HepG2 (cell line): ENCODE measurements at regions not wholly inside any gene's neighbourhood (a gene's known extent, or its start where the extent isn't known, plus 50 kb on each side); places are given as distances from the start of the nearest gene placed in this dataset.

ENCODE experiments used
- ATAC-seq: fragments of 200-7000 bp; cut with Tn5 transposase; 3 replicates; pipeline ENCODE4 v1.9.1; 2020; ENCODE audit warnings: mild to moderate bottlenecking, moderate library complexity
- BruUV-seq: library from RNA; stranded (reverse); fragments of 400-500 nt; replicated peaks from 2 replicates; lab custom pipeline; 2021; lab: Mats Ljungman, UMichigan
- CTCF ChIA-PET: fragments of 300-600 bp; formaldehyde crosslinking; extraction: SDS; loops from one replicate; lab custom pipeline; 2021; ENCODE audit warnings: low total read pairs, inconsistent platforms, low intra/inter-chr PET ratio; lab: Yijun Ruan, JAX
- POLR2A ChIA-PET: fragments of 350-600 bp; sonication (Branson Sonifier 250); formaldehyde crosslinking; loops from one replicate; lab custom pipeline; 2020; ENCODE audit warnings: antibody characterized with exemption, inconsistent platforms; lab: Yijun Ruan, JAX
- DNase-seq: peaks from one replicate; pipeline ENCODE4 v3.0.0-alpha.2; 2015; ENCODE audit warnings: low spot score
- FAIRE-seq: peaks from 3 replicates; lab custom pipeline; 2011; peaks lifted over from hg19 to GRCh38; lab: Jason Lieb, UNC
- H2AFZ ChIP-seq: one replicate; pipeline ENCODE4 v1.6.1; 2011; ENCODE audit warnings: low read length, inconsistent platforms
- H3K27ac ChIP-seq: fragments of 300-600 bp; 3 replicates; pipeline ENCODE4 v1.8.0; 2011; ENCODE audit warnings: mixed run types, mild to moderate bottlenecking, mixed read lengths, low read length, inconsistent platforms; ENCODE audit not compliant: insufficient read depth; ENCODE audit errors: extremely low read length
- H3K27me3 ChIP-seq, 2 experiments: fragments of 200-600 bp in 1 of 2; 2 replicates in 1 of 2; 3 replicates in 1 of 2; pipeline versions ENCODE4 v1.6.0 to v1.8.0; 2011; ENCODE audit warnings: low read length in 2 of 2, mild to moderate bottlenecking in 2 of 2, moderate library complexity in 2 of 2, inconsistent platforms in 1 of 2; ENCODE audit not compliant: insufficient read depth in 2 of 2, control insufficient read depth in 1 of 2
- H3K36me3 ChIP-seq, 2 experiments: fragments of 200-600 bp in 1 of 2; replicated peaks in 1 of 2; 2 replicates in 1 of 2; 3 replicates in 1 of 2; pipeline versions ENCODE4 v1.5.1 to v1.8.0; 2011; ENCODE audit warnings: low read length in 2 of 2, inconsistent platforms in 1 of 2; ENCODE audit not compliant: insufficient read depth in 2 of 2, control insufficient read depth in 1 of 2
- H3K4me1 ChIP-seq: 2 replicates; pipeline ENCODE4 v1.5.1; 2012; ENCODE audit warnings: low read length, inconsistent platforms; ENCODE audit not compliant: insufficient read depth
- H3K4me2 ChIP-seq: 2 replicates; pipeline ENCODE4 v1.6.0; 2011; ENCODE audit warnings: low read depth, low read length, inconsistent platforms
- H3K4me3 ChIP-seq, 3 experiments: fragments of 200-600 bp in 1 of 3; sonication (generic), shearing (Covaris generic) in 1 of 3; replicated peaks in 1 of 3; 2 replicates each; pipeline ENCODE4 v1.5.1; 2011 to 2016; ENCODE audit warnings: low read length in 3 of 3, inconsistent platforms in 2 of 3, low read depth in 2 of 3, mild to moderate bottlenecking in 2 of 3, control low read depth in 1 of 3, mixed read lengths in 1 of 3; ENCODE audit not compliant: insufficient read depth in 1 of 3
- H3K79me2 ChIP-seq: one replicate; pipeline ENCODE4 v1.6.1; 2011; ENCODE audit warnings: low read length, inconsistent platforms; ENCODE audit not compliant: insufficient read depth
- H3K9ac ChIP-seq: 2 replicates; pipeline ENCODE4 v1.6.0; 2011; ENCODE audit warnings: mild to moderate bottlenecking, low read depth, low read length, inconsistent platforms; ENCODE audit not compliant: insufficient read depth
- H3K9me3 ChIP-seq: 2 replicates; pipeline ENCODE4 v1.5.1; 2012; ENCODE audit warnings: mild to moderate bottlenecking, low read length
- H4K20me1 ChIP-seq: 2 replicates; pipeline ENCODE4 v1.6.0; 2011; ENCODE audit warnings: inconsistent platforms, mild to moderate bottlenecking, low read length, moderate library complexity; ENCODE audit not compliant: insufficient read depth
- ARID2 ChIP-seq: sonication (generic); formaldehyde crosslinking; IDR thresholded peaks from 2 replicates; pipeline ENCODE4 v1.8.1; 2022; ENCODE audit warnings: mild to moderate bottlenecking, missing genetic modification reagents, borderline replicate concordance
- DNMT3B ChIP-seq: conservative IDR thresholded peaks from 2 replicates; pipeline ENCODE4 v1.6.1; 2016; ENCODE audit warnings: missing biosample characterization, control low read depth
- HES4 ChIP-seq: sonication (generic); formaldehyde crosslinking; IDR thresholded peaks from 2 replicates; pipeline ENCODE4 v1.9.0; 2021; ENCODE audit warnings: mild to moderate bottlenecking, missing genetic modification reagents, borderline replicate concordance
- JUN ChIP-seq: sonication (generic); formaldehyde crosslinking; IDR thresholded peaks from 2 replicates; pipeline ENCODE4 v1.4.0; 2020; ENCODE audit warnings: mild to moderate bottlenecking, missing genetic modification reagents
- MATR3 ChIP-seq: sonication (generic); formaldehyde crosslinking; IDR thresholded peaks from 2 replicates; pipeline ENCODE4 v1.4.0; 2020; ENCODE audit warnings: missing genetic modification reagents
- NCOA5 ChIP-seq: sonication (generic); formaldehyde crosslinking; IDR thresholded peaks from 2 replicates; pipeline ENCODE4 v1.4.0; 2020; ENCODE audit warnings: missing genetic modification reagents
- SCMH1 ChIP-seq: sonication (generic); formaldehyde crosslinking; IDR thresholded peaks from 2 replicates; pipeline ENCODE4 v1.9.0; 2021; ENCODE audit warnings: missing genetic modification reagents, mild to moderate bottlenecking, borderline replicate concordance
- TCF7L2 ChIP-seq: IDR thresholded peaks from 2 replicates; pipeline ENCODE4 v1.6.1; 2011; ENCODE audit warnings: mild to moderate bottlenecking, low read depth, low read length, moderate library complexity
- ZBTB38 ChIP-seq: sonication (generic); formaldehyde crosslinking; IDR thresholded peaks from 2 replicates; pipeline ENCODE4 v1.5.1; 2020; ENCODE audit warnings: mild to moderate bottlenecking, missing genetic modification reagents
- ZNF143 ChIP-seq: sonication (generic); formaldehyde crosslinking; IDR thresholded peaks from 2 replicates; pipeline ENCODE4 v1.4.0; 2020; ENCODE audit warnings: missing genetic modification reagents
- ZNF18 ChIP-seq: sonication (generic); formaldehyde crosslinking; IDR thresholded peaks from 2 replicates; pipeline ENCODE4 v1.8.0; 2022; ENCODE audit warnings: mild to moderate bottlenecking, missing genetic modification reagents; ENCODE audit not compliant: insufficient replicate concordance
- ZNF235 ChIP-seq: sonication (generic); formaldehyde crosslinking; IDR thresholded peaks from 2 replicates; pipeline ENCODE4 v1.8.1; 2023; ENCODE audit warnings: mild to moderate bottlenecking, missing genetic modification reagents, borderline replicate concordance
- ZNF251 ChIP-seq: sonication (generic); formaldehyde crosslinking; IDR thresholded peaks from 2 replicates; pipeline ENCODE4 v1.9.0; 2021; ENCODE audit warnings: mild to moderate bottlenecking, missing genetic modification reagents
- ZNF543 ChIP-seq: sonication (generic); formaldehyde crosslinking; IDR thresholded peaks from 2 replicates; pipeline ENCODE4 v1.4.0; 2020; ENCODE audit warnings: mild to moderate bottlenecking, missing genetic modification reagents
- WGBS: methylation state at CpG from one replicate; pipeline ENCODE4 v1.1.6; 2017; ENCODE audit warnings: low lambda C conversion rate; 5-methylcytosine and 5-hydroxymethylcytosine counted together
- in situ Hi-C: cut with HindIII; loops from 2 replicates; pipeline ENCODE4 v1.10.0; 2017; ENCODE audit warnings: low pct_unique_long_range_greater_than_20kb; ENCODE audit not compliant: extremely low pct_ligation_motif_present
- intact Hi-C: fragments of 100-400 bp; cut with micrococcal nuclease; formaldehyde crosslinking; loops from one replicate; pipeline ENCODE4 v1.10.0; 2022; ENCODE audit not compliant: unreplicated experiment

GRCh38 chr2:147375073-147375472, 469.8 kb upstream of the ACVR2A start:
- FAIRE-seq = no peak
- ChIA-PET CTCF (no interaction called here), POLR2A (no interaction called here)
- Histone ChIP-seq H3K27ac (no peak overlapping the region), H3K9ac (no peak overlapping the region), H3K4me2 (no peak overlapping the region), H4K20me1 (no peaks in the 10 kb centered on the region), H3K4me1 (no peaks in the 10 kb centered on the region), H3K4me3 (no peak overlapping the region), H3K27me3 (no peaks in the 10 kb centered on the region), H2AFZ (no peak overlapping the region), H3K36me3 (no peaks in the 10 kb centered on the region), H3K9me3 (no peaks in the 10 kb centered on the region), H3K79me2 (no peaks in the 10 kb centered on the region)
- WGBS = 0% methylated on average over 1 of the region's 1 CpG
- intact Hi-C loops = no loop called here
- no peak for DNase-seq
- in situ Hi-C loops = loop anchor here (25.0 kb wide), 1 partner anchor 537 kb away; no protein-coding TSS in a partner anchor
- TF ChIP-seq TCF7L2 (no peak), ZNF251 (CRISPR knock-in tag) (no peak), ZNF18 (no peak), NCOA5 (CRISPR knock-in tag) (no peak), DNMT3B (no peak)
- ATAC-seq = no peak
- BruUV-seq = no TSS peak

GRCh38 chr2:147374423-147374811, 470.4 kb upstream of the ACVR2A start:
- H3K4me1 ChIP-seq = no peaks in the 10 kb centered on the region
- BruUV-seq = no TSS peak
- no peak overlapping the region for H3K9ac ChIP-seq
- intact Hi-C loops = no loop called here
- in situ Hi-C loops = no loop called here
- H3K36me3 ChIP-seq = no peaks in the 10 kb centered on the region
- H3K4me3 ChIP-seq = no peak overlapping the region
- H4K20me1 ChIP-seq = no peaks in the 10 kb centered on the region
- ATAC-seq = no peak
- H3K27me3 ChIP-seq = no peaks in the 10 kb centered on the region
- TF ChIP-seq ZNF143 (CRISPR knock-in tag) = no peak
- no peak for TF ChIP-seq JUN
- TF ChIP-seq ZBTB38 (CRISPR knock-in tag) = no peak
- TF ChIP-seq ARID2 (CRISPR knock-in tag) = no peak
- no peak for TF ChIP-seq SCMH1 (CRISPR knock-in tag)
- TF ChIP-seq ZNF543 = no peak
- TF ChIP-seq ZNF235 (CRISPR knock-in tag) = no peak
- TF ChIP-seq HES4 (CRISPR knock-in tag) = no peak
- TF ChIP-seq MATR3 (CRISPR knock-in tag) = no peak
- TF ChIP-seq, all 625 proteins: peak for 0
- Histone ChIP-seq H3K4me2 (no peak overlapping the region), H3K9me3 (no peaks in the 10 kb centered on the region), H2AFZ (no peak overlapping the region), H3K27ac (no peak overlapping the region), H3K79me2 (no peaks in the 10 kb centered on the region)
- ChIA-PET POLR2A (no interaction called here), CTCF (no interaction called here)
- DNase-seq = no peak
- no peak for FAIRE-seq
